ENCODE measurements at regions not wholly inside any gene's neighbourhood (a gene's known extent, or its start where the extent isn't known, plus 50 kb on each side); places are given as distances from the start of the nearest gene placed in this dataset.

DNA sequence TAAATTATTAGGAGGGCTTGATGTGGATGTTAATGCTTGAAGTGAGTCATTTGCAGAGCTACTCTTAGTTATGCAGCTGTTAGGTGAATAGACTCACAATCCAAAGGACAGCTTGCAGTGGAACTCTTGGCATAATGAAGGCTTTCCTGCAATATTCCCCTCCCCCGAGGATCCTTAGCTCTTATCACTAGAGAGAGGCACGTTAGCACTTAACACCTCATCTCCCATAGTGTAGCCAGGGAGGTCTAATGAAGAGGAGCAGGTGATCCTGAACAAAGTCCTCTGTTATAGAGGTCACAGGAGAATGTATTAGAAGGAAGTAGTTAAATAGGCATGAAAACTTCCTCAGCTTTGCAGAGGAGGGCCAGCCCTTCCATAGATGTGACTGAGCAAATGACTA, 919.2 kb upstream of the FAT3 start:
- CTCF ChIA-PET, result no interaction called here
- peak; percentile 43 for ATAC-seq

DNA sequence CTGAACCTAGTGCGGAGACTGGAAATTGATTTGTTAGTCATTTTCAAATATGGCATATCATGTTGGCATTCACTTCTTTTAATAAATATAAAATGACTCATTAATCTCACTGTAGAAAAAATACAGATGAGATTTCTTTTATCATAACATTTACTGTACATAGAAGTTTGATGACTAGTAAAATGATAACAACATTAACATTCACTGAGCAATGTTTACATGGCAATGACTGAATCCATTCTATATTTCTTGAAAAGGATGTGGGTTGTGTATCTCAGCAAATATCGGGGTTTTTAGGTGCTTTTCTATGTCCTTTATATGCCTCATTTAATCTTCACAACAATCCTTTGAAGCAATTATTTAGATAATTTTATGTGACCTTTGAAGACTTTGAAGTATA, 920.9 kb upstream of the FAT3 start:
- DNase-seq (ENCODE audit: low spot score) (no peak), ATAC-seq (no peak)
- POLR2A ChIA-PET, result no interaction called here
- H3K27ac Mint-ChIP-seq, result no peak overlapping the region
- no peaks in the 10 kb centered on the region for H3K36me3 Mint-ChIP-seq
- H3K4me3 Mint-ChIP-seq, result no peak overlapping the region
- H3K4me1 Mint-ChIP-seq, result peaks cover 12% of the 10 kb centered on the region
- no peaks in the 10 kb centered on the region for H3K27me3 Mint-ChIP-seq (ENCODE audit: low read depth)
- H3K9me3 Mint-ChIP-seq, result no peaks in the 10 kb centered on the region
- CTCF ChIA-PET, result interaction anchor here (0.7 kb wide), 1 partner anchor 13 kb away, joined by 4 read pairs; no protein-coding TSS in a partner anchor
- no peak for TF ChIP-seq ESRRA (CRISPR knock-in tag; IDR thresholded peaks at IDR 0.05; ENCODE audit: borderline replicate concordance)
- TF ChIP-seq, protein P1, sequence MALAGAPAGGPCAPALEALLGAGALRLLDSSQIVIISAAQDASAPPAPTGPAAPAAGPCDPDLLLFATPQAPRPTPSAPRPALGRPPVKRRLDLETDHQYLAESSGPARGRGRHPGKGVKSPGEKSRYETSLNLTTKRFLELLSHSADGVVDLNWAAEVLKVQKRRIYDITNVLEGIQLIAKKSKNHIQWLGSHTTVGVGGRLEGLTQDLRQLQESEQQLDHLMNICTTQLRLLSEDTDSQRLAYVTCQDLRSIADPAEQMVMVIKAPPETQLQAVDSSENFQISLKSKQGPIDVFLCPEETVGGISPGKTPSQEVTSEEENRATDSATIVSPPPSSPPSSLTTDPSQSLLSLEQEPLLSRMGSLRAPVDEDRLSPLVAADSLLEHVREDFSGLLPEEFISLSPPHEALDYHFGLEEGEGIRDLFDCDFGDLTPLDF (CRISPR knock-in tag; IDR thresholded peaks at IDR 0.05), result no peak
- no peak for TF ChIP-seq NFE2L1 (CRISPR knock-in tag; IDR thresholded peaks at IDR 0.05)
- no peak for TF ChIP-seq ETV6 (CRISPR knock-in tag; IDR thresholded peaks at IDR 0.05)
- TF ChIP-seq, protein P2, sequence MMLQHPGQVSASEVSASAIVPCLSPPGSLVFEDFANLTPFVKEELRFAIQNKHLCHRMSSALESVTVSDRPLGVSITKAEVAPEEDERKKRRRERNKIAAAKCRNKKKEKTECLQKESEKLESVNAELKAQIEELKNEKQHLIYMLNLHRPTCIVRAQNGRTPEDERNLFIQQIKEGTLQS (CRISPR knock-in tag; conservative IDR thresholded peaks at IDR 0.05), result no peak
- no peak for TF ChIP-seq ZNF396 (CRISPR knock-in tag; IDR thresholded peaks at IDR 0.05; ENCODE audit: borderline replicate concordance)
- TF ChIP-seq OVOL2 (CRISPR knock-in tag; IDR thresholded peaks at IDR 0.05; ENCODE audit: borderline replicate concordance), result no peak

More for the DNA sequence above, 919.2 kb upstream of the FAT3 start:
- TF ChIP-seq ATF1 (CRISPR knock-in tag; IDR thresholded peaks at IDR 0.05) (no peak), ZNF416 (CRISPR knock-in tag; IDR thresholded peaks at IDR 0.05) (no peak), TEAD1 (CRISPR knock-in tag; IDR thresholded peaks at IDR 0.05) (no peak), PRRX2 (CRISPR knock-in tag; IDR thresholded peaks at IDR 0.05) (no peak)
- TF ChIP-seq, protein P1 (CRISPR knock-in tag; IDR thresholded peaks at IDR 0.05), result no peak
- 0 out of 2 replicates have a peak, but pooled peaks cover 2% of the 10 kb centered on the region for H3K36me3 Mint-ChIP-seq
- H3K4me3 Mint-ChIP-seq, result no peak overlapping the region
- H3K9me3 Mint-ChIP-seq, result peaks cover 6% of the 10 kb centered on the region
- POLR2A ChIA-PET, result interaction anchor here (1.1 kb wide), 1 partner anchor 70 kb away, joined by 3 read pairs; no protein-coding TSS in a partner anchor
- H3K27ac Mint-ChIP-seq, result no peak overlapping the region
- DNase-seq (ENCODE audit: low spot score), result no peak
- no peaks in the 10 kb centered on the region for H3K27me3 Mint-ChIP-seq (ENCODE audit: low read depth)
- H3K4me1 Mint-ChIP-seq, result peaks cover 12% of the 10 kb centered on the region

DNA sequence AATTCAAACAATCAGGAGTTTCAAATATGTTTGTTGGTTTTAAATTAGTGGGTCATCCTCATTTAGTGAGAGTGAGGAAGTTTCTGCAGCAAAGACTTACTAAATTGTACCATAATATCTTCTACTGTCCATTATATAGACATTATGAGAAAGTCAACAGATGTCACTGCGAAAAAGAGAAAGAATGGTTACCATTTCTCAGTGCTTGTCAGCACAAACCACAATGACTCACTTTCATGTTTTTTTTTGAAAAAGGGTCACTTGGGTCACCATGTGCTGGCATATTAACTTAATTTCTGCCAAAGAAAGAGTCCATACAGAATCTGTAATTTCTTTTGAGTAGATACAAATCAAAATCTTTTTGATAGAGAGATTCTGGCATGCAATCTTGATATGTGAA, 924.6 kb upstream of the FAT3 start:
- no peaks in the 10 kb centered on the region for H3K27me3 Mint-ChIP-seq (ENCODE audit: low read depth)
- no peak overlapping the region for H3K27ac Mint-ChIP-seq
- H3K4me1 Mint-ChIP-seq, result peaks cover 3% of the 10 kb centered on the region; the same call in 1 of the 2 replicates
- DNase-seq (ENCODE audit: low spot score), result no peak
- ATAC-seq, result no peak
- TF ChIP-seq ZNF396 (CRISPR knock-in tag; IDR thresholded peaks at IDR 0.05; ENCODE audit: borderline replicate concordance) (no peak), NFATC4 (CRISPR knock-in tag; IDR thresholded peaks at IDR 0.05) (no peak), HMGA2 (CRISPR knock-in tag; IDR thresholded peaks at IDR 0.05) (no peak), FOXK1 (CRISPR knock-in tag; IDR thresholded peaks at IDR 0.05) (no peak)
- TF ChIP-seq, protein P3, sequence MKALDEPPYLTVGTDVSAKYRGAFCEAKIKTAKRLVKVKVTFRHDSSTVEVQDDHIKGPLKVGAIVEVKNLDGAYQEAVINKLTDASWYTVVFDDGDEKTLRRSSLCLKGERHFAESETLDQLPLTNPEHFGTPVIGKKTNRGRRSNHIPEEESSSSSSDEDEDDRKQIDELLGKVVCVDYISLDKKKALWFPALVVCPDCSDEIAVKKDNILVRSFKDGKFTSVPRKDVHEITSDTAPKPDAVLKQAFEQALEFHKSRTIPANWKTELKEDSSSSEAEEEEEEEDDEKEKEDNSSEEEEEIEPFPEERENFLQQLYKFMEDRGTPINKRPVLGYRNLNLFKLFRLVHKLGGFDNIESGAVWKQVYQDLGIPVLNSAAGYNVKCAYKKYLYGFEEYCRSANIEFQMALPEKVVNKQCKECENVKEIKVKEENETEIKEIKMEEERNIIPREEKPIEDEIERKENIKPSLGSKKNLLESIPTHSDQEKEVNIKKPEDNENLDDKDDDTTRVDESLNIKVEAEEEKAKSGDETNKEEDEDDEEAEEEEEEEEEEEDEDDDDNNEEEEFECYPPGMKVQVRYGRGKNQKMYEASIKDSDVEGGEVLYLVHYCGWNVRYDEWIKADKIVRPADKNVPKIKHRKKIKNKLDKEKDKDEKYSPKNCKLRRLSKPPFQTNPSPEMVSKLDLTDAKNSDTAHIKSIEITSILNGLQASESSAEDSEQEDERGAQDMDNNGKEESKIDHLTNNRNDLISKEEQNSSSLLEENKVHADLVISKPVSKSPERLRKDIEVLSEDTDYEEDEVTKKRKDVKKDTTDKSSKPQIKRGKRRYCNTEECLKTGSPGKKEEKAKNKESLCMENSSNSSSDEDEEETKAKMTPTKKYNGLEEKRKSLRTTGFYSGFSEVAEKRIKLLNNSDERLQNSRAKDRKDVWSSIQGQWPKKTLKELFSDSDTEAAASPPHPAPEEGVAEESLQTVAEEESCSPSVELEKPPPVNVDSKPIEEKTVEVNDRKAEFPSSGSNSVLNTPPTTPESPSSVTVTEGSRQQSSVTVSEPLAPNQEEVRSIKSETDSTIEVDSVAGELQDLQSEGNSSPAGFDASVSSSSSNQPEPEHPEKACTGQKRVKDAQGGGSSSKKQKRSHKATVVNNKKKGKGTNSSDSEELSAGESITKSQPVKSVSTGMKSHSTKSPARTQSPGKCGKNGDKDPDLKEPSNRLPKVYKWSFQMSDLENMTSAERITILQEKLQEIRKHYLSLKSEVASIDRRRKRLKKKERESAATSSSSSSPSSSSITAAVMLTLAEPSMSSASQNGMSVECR (CRISPR knock-in tag; IDR thresholded peaks at IDR 0.05; ENCODE audit: borderline replicate concordance), result no peak
- TF ChIP-seq, protein P4, sequence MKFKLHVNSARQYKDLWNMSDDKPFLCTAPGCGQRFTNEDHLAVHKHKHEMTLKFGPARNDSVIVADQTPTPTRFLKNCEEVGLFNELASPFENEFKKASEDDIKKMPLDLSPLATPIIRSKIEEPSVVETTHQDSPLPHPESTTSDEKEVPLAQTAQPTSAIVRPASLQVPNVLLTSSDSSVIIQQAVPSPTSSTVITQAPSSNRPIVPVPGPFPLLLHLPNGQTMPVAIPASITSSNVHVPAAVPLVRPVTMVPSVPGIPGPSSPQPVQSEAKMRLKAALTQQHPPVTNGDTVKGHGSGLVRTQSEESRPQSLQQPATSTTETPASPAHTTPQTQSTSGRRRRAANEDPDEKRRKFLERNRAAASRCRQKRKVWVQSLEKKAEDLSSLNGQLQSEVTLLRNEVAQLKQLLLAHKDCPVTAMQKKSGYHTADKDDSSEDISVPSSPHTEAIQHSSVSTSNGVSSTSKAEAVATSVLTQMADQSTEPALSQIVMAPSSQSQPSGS (CRISPR knock-in tag; IDR thresholded peaks at IDR 0.05; ENCODE audit: borderline replicate concordance, low read depth), result no peak
- TF ChIP-seq, protein P5, sequence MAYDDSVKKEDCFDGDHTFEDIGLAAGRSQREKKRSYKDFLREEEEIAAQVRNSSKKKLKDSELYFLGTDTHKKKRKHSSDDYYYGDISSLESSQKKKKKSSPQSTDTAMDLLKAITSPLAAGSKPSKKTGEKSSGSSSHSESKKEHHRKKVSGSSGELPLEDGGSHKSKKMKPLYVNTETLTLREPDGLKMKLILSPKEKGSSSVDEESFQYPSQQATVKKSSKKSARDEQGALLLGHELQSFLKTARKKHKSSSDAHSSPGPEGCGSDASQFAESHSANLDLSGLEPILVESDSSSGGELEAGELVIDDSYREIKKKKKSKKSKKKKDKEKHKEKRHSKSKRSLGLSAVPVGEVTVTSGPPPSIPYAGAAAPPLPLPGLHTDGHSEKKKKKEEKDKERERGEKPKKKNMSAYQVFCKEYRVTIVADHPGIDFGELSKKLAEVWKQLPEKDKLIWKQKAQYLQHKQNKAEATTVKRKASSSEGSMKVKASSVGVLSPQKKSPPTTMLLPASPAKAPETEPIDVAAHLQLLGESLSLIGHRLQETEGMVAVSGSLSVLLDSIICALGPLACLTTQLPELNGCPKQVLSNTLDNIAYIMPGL (CRISPR knock-in tag; IDR thresholded peaks at IDR 0.05), result no peak
- ChIA-PET POLR2A (no interaction called here), CTCF (no interaction called here)
- H3K36me3 Mint-ChIP-seq, result no peaks in the 10 kb centered on the region
- H3K4me3 Mint-ChIP-seq, result no peak overlapping the region
- H3K9me3 Mint-ChIP-seq, result no peaks in the 10 kb centered on the region
